ENCODE measurements at regions not wholly inside any gene's neighbourhood (a gene's known extent, or its start where the extent isn't known, plus 50 kb on each side); places are given as distances from the start of the nearest gene placed in this dataset.

DNA sequence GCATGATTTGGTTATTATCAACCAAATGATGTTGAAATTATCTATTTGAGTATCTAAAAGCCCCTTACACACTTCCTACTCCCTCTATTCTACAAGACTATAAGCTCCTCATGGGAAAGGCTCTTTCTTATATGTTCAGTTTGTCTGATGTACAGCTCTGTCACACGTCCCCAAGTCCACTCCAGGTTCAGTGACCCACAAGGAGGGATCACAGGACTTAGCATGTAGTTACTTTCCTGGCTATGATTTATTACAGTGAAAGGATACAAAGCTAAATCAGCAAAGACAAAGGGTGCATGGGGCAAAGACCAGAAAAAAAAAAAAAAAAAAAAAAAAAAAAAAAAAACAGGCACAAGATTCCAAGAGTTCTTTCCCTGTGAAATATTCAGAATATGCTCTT is 125.6 kb upstream of the TMEM106B start:
- no peak for DNase-seq

DNA sequence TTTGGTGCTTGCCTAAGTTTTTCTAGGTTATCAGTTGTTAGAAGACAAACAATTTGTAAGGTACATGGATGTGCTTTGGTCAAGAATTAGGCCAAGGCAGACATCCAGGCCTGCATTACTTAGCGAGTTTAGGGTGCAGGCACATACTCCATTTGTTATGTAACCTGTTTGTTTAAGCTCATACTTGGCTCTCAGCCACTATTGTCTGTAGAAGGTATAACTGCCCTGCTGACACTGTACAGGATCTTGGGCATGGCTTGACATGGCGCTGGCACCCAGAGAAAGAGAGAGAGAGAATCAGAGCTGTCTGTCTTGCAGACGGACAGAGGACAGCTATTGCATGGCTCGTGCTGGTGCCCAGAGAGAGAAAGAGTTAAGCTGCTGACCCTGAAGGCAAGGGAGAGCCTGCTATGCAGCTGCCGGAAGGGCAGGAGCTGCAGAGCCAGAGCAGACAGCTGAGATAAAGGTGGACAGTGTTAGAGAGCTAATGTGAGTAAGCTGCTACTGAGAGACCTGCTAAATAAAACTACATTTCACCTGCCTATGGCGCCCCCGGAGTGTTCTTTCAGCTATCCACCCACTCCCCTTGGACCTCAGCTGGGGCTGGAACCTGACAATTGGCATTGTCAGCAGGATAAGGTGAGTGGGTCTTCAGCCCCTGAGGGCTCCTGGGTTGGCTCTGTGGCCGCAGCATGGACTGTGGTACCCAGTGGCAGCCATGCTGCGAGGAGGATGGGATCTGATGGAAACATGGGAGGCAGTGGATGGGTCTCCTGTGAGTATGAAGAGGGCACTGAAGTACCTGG is 120.9 kb upstream of the TMEM106B start:
- no peak for DNase-seq

DNA sequence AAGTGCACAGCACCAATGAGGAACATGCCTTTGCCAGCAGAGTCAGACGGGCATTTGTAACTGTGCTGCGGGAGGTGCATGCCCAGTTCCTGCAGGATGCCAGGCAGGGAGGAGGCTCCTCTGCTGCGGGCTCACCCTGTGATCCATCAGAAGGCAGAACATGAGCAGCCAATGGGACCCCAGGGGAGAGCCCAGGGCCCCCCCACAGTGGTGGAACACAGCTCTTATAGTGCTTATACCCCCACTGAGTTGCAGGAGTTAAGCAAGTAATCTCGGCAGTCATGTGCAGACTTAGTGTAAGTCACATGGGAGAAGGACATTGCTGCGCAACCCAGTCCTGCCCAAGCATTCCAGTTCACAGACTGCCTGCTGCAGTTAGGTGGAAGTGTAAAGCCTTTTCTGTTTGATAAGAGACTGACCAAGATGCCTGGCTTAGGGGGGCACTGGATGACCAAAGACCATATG is 120.3 kb upstream of the TMEM106B start:
- DNase-seq, result no peak

DNA sequence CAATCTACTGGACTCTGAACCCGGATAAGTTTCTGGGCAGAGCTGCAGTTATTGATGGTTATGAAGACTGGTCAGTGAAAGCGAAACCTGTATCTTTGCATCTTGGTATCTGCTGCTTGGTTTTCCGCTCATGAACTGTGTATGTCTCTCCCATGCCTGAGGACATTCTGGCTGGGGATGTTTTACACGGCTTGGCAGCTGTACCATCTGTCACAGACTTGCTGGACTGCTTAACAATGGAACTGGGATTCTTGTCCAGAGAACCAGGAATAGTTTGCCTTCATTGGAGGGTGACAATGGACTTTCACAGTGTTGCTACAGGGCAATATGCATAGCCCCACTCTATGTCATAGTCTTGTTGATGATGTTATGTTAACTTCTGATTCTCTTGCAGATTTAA is 119.9 kb upstream of the TMEM106B start:
- DNase-seq, result no peak

DNA sequence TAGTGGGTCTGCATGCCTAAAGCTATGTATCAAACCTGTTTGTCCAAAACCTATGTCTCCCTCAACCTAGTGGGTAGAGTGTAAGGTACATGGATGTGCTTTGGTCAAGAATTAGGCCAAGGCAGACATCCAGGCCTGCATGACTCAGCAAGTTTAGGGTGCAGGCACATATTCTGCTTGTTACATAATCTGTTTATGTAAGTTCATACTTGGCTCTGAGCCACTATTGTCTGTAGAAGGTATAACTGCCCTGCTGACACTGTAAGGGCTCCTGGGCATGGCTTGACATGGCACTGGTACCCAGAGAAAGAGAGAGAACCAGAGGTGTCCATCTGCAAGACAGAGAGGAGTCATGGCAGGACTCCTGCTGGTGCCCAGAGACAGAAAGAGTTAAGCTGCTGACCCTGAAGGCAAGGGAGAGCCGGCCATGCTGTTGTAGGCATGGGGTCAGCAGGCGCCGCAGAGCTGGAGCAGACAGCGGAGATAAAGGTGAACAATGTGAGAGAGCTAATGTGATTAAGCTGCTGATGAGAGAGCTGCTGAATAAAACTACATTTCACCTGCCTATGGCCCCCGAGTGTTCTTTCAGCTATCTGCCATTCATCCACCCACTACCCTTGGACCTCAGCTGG is 118.5 kb upstream of the TMEM106B start:
- no peak for DNase-seq

DNA sequence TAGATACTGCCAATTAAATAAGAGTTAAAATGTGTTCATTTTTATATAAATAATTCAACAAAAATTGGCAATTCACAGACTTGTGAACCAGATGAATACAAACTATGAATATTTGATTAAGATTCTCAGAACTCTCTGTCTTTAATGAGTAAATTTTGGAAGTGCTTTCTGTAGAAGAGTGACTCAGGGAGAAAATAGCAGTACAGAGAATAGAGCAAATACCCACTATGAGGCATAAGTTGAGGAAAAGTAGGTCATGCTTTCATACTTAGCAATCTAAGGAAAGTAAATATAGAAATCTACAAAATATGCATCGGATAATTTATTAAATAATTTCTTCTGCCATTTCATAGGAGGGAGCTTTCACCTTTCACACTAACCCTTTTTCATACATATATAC is 117.7 kb upstream of the TMEM106B start:
- no peak for DNase-seq

DNA sequence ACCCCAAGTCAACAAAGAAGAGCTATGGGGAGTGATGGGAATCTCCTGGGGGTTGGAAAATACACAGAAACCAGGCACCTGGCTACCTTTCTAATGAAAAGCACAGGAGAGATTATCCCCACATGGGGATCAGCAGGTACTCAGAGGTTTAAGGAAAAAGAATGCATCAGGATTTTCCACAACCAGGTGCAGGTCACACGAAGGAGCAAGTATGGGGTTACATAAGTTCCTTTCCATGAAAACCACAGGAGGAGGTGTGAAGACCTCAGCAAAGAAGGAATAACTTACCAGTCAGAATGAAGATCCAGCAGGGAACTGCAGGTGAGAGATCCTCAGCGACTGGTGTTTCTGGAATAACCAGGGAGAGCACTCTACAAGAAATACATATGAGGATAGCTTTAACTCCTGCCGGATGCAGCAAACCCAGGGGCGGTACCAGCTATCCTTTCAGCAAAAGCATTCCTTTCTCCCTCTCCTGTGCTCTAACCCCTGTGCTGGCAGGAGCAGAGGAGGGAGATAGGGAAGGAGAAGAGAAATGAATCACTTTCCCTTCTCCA is 116.7 kb upstream of the TMEM106B start:
- DNase-seq, result no peak

DNA sequence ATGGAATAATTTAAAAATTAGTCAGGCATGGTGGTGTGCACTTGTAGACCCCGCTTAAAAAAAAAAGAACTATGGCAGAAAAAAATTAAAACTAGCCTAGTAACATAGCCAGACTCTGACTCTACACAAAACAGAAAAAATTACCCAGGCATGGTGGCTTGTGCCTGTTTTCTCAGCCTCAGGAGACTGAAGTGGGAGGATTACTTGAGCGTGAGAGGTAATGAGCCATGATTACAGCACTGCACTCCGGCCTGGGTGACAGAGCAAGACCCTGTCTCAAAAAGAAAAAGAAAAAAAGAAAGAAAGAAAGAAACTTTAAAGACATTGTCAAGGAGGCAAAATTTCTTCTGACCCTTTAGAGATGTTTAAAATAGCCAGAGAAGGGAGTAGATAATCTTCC is 109.0 kb upstream of the TMEM106B start:
- DNase-seq, result no peak

DNA sequence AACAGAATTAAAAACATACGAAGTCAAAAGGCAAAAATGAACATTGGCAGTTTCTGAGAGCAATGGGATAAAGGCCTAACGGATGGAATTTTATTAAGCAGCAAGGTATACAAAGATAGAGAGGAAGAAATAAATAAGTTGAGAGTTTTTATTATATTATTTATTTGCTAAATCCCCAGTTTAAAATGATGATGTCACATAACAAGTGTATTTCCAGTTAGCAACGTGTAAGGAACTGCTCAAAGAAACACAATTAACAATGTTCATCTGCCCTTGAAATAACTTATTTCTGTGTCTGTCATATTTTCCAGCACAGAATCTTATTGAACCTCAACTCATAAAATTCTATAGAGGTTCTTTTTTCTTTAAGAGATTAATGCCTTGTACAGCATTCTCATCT is 108.6 kb upstream of the TMEM106B start:
- DNase-seq, result no peak

DNA sequence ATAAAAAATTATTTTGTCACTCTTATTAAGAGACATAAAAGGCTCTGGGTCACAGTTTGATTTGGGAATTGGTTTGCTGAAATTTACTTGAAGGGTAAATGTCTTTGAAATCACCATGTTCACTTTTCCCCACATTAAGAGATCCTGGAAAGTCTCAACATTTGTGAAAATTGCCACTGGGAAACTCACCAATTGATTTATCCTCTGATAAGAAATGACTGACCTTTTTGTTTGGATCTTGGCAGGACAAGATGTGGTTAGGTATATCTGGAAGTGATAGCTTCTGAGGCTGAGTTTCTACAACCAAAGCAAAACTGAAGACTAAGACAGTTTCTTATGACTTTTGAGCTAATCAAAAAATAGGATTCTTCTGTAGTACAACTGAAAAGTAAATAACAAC is 107.1 kb upstream of the TMEM106B start:
- DNase-seq, result no peak

DNA sequence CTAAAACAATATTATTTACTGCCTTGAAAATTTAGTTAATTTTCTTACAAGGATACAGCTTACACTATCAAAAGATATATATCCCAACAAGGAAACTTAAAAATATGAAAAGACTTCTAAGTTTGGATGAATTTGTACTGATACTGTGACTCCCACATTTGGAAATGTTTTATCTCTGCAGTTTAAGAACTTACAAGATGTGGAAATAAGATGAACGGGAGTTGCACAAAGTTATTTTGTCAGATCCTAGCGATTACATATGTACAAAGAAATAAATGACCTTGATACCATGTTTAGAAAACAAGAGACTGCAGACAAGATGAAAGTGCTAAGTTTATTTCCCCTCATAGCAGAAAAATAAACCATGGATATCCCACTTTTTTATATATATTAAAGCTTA is 103.7 kb upstream of the TMEM106B start:
- DNase-seq, result no peak

DNA sequence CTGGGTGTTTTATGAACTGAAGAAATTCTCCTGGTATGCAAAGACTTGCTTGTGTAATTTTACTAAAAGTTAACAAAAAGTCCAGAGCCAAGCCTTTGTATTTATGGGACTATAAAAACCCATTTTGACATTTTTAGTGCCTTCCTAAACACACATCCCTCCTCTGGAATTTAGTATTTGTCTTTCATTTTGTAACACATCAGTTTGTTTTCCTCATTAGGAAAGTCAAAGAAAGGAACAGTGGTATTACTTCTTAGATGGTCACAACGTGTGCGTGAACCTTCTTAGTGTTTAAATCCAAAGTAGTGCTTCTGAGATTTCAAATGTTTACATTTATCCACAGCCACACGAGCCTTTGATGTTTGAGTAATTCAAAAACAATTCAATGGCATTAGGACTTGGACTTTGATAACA is 103.2 kb upstream of the TMEM106B start:
- no peak for DNase-seq

DNA sequence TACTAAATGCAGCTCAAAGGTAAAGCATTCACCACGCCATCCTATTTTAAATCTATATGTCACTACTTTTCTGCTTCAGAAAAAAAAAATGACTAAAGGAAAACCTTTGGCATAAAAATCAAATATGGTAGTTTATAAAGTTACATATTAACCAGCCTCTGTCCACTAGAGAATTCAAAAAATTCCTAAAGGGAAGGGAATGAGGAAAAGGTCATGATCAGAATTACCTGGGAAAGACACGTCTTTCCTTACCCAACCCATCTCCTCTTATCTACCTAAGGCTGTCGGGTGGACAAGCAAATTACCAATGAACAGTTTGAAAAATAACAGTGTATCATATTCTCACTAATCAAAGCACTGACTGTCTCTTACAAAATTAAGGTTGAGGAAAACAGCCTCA is 100.7 kb upstream of the TMEM106B start:
- DNase-seq, result no peak

DNA sequence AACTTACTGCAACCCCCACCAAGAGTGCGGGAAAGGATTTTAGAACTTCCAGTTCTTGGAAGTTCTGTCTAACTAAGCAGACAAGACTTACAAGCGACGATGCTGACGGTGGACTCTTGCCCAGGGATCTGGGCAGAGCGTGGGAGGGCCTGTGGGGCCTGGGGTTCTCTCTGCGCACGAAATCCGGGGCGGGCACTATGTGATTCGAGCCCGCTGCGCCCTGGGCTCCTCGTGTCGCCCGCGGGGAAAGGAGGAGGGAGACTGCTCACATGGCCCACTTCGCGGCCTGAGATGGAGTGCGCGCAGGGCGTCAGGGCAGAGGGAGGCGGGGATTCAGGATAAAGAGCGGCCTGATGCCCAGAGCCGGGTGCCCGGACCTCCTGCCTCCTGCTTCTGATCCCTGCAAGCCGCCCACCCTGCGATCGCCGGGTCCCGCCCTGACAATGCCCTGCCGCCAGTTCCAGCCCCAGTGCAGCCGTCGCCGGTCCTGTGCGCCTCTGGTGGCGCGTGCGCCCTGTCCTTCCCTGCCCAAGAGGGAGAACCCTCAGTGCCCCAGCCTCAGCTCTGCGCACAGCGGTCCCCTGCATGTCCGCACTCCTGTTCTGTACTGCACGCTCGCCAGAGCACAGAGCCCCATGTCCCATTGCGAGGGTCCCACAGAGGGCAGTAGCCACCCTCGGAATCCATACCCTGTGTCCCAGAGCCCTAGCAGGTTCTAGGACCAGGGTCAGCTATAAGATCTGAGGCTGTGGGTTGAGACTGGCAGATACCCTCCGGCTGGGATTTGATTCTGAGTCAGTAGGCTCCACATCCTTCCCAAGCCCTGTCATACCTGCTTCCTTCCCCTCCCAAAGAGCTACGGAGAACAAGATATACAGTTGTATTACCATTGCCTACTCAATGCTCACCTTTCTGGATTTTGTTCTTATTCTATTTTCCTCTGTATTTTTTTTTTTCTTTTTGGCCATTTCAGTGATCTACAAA is 99.4 kb upstream of the TMEM106B start:
- DNase-seq, result peak; percentile 63

DNA sequence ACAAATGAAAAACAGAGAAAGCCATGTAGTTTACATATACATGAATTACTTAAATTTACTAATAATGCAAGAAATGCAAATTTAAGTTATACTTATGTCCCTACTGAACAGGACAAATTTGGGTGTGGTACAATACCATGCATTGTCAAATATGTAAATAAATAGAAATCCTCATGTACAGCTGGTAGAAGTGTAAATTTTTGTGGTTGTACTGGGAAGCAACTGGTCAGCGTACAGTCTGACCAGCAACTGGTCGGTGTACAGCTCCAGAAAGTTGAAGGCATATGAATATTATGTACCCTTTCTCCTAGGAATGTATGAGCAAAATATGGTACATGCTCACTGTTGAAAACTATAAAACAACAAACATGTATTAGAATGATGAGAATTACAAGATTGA is 93.9 kb upstream of the TMEM106B start:
- DNase-seq, result no peak

DNA sequence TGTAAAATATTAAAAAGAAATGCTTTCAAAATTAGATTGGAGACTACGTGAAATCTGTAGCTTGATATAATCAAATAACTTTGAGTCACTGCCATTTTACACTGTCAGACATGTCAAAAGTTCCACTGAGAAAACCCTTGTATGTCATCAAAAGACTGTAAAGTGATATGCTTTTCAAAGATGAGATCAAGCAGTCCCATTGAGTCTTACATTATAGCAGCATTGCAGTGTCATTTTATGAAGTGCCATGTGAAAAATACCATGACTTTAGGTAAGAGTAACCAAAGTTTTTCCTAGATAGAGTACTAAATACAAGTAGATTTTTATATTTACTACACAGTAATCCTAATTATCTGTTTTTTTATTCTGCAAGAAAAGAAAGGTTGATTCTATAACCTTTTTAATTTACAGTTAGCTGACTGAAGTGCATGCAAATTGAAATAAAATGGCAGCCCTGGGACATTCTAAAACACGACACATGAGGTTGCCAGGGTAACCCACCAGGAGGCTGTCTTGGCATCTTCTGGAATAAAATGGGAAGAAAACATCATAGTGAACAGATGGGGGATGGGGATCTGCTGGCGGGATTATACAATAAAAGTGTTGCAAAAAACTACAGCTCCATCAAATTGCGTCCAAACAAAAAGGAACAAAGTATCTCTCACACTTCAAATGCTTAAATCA is 91.3 kb upstream of the TMEM106B start:
- no peak for DNase-seq

DNA sequence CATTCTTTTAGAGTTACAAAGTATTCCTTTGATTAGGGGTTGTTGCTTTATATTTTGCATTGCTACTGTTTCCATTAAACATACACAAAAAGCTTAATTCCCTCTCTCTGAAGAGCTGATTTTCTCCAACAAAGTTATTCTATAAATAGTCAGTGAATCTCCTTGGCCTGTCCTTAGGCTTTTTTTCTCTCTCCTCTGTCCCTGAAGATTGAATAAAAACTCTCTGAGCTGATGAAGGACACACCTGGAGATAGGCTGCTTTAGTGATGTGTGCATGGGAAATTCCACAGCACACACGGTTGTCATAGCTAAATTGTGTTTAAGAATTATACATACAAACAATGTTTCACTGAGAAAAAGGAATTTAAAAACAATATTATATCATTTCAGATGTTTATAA is 90.5 kb upstream of the TMEM106B start:
- no peak for DNase-seq

DNA sequence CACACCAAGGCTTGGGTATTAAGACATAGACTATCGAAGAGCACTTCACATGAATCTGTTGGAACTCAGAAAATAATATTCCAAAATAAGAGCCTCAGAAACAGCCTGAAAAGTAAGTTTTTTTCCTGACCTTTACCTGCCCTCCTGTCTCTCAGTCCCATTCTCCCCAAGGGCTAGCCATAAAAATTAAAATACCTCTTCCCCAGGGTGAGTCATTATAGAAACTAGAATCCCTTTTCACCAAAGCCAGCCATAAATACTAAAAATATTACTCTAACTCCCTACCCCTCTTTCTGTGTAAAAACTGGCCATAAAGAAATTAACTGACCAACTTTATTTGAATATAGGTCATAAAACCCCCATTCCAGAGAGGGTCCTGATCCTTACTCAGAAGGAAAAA is 87.9 kb upstream of the TMEM106B start:
- DNase-seq, result no peak

DNA sequence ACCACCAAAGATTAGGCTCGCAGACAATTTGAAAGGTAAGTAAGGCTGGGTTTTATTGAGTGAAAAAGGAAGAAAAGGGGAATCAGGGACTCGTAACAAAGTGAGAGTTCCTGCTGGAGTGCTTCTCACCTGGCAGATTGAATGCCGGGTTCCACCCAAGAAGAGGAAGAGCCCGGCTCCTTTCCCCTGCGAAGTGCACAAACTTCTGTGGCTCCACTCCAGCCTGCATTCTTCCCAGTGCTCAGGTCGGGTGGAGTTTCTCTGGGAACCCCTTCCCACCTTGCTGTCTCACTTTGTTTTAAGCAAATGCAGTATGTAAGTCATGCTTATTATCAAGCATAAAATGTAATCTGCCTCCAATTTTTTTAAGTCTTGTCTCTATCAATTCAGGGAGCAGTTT is 87.1 kb upstream of the TMEM106B start:
- no peak for DNase-seq

DNA sequence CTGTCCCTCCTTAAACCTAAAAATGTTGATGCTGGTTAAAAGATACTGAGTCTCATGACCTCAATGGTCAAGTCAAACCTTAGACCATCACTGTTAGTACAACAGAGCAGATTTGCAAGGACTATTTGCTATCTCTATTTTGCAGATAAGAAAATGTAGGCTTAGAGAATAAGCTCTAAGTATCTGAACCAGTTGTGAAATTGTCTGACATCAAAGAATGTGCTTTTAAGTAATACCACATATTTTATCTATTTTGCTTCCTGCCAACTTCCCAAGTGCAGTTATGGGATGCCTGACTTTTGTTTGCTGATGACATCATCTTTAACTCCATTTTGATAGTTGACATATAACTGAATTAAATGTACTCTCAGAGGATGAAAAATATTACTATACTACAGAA is 83.6 kb upstream of the TMEM106B start:
- no peak for DNase-seq

DNA sequence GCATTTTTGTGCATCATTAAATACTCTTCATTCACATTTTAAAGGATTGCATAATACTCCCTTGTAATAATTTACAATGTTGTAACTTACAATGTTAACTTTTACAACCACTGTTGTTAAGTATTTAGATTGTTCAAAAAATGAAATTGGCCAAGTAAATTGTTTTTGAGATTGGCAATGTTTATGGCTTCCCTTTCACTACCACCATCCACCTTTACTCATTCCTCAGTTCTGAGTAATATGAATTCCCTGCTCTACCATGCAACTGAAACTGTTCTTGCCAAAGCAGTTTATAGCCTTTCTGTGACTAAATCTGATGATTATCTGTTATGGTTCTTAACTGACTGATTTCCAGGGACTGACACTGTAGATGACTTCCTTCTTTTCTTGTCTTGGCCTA is 80.5 kb upstream of the TMEM106B start:
- DNase-seq, result no peak

DNA sequence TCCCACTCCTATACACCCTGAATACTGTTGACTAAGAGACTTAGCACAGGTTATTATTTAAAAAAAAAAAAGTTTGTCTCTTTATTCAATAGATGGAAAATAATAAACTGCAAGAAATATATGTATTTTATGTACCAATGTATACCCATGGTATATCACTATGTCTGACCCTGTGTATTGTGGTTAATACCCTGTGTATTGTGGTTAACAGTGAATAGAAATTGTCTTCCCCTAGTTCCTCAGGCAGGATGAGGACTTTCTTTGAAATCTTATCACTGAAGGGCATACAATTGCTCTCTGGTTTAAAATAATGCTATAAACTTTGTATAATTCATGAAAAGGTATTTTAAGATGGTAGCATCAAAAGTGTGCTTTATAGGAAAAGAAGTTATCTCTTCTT is 80.0 kb upstream of the TMEM106B start:
- no peak for DNase-seq

DNA sequence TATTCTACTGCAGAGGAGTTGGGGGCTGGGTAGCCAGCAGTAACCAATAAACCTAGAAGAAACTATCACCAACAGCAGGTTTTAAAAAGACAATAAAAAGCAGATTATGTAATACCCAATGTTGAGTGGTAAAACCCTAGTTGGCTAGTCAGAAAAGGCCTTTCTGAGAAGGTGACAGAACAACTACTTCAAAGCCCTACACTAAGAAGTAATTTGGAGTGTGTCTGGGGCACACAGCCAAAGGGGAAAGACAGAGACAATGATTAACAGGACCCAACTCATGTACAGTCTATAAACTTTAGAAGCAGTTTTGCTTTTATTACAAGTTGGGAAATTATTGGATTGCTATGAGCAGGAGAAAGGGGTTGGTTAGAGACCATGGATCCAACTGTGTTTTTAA is 77.2 kb upstream of the TMEM106B start:
- no peak for DNase-seq

All from femur (tissue), 1 donor.